ENCODE measurements at regions not wholly inside any gene's neighbourhood (a gene's known extent, or its start where the extent isn't known, plus 50 kb on each side); places are given as distances from the start of the nearest gene placed in this dataset.
"Not testable (repeated sequence)": the region's sequence is repeated elsewhere in the genome, so short reads cannot be mapped to it uniquely, and the experiment has no call there.

DNA sequence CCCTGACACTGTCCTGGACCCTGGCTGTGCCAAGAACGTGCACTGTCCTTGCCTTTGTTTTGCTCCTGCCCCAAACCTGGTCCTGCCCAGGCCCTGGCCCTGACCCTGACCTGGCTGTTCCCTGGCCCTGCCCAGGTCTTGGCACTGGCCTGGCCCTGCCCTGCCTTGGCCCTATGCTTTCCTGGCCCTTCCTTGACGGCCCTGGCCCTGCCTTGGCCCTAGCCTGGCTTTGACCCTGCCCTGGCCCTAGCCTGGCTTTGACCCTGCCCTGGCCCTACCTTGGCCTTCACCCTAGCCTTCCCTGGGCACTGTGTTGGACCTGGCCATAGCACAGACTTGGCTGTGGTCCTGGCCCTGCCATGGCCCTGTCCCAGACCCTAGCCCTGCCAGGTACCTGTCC is 252.9 kb downstream of the TP53TG3F start:
- ATAC-seq = not testable (repeated sequence)

DNA sequence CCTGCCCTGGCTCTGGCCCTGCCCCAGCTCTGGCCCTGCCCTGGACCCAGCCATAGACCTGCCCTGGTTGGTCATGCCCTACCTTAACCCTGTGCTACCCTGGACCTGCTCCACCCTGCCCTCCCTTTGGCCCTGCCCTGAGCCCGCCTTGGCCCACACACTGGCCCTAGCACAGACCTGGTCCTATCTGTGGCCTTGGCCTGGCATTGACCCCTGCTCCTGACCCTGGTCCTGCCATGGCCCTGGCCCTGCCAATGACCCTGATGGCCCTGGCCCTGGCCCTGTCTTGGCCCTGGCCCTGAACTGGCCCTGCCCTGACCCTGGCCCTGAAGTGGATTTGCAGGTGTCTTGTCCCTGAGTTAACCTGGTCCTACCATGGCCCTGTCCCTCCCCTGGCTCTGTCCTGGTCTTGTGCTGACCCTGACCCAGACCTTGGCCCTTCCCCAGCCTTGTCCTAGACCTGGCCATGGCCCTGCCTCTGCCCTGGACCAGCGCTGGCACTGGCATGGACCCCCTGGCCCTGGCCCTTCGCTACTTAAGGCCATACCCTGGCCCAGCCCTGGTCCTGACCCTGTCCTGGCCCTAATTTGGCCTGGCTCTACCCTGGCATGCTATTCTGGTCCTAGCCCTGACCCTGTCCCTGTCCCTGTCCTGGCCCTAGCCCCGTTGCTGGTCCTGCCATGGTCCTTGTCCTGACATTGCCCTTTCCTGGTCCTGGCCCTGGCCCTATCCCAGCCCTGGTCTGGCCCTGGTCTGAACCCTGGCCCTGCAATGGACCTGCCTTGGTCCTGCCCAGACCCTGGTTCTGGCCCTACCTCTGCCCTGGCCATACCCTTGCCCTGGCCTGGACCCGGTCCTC is 253.7 kb downstream of the TP53TG3F start:
- ATAC-seq = not testable (repeated sequence)

DNA sequence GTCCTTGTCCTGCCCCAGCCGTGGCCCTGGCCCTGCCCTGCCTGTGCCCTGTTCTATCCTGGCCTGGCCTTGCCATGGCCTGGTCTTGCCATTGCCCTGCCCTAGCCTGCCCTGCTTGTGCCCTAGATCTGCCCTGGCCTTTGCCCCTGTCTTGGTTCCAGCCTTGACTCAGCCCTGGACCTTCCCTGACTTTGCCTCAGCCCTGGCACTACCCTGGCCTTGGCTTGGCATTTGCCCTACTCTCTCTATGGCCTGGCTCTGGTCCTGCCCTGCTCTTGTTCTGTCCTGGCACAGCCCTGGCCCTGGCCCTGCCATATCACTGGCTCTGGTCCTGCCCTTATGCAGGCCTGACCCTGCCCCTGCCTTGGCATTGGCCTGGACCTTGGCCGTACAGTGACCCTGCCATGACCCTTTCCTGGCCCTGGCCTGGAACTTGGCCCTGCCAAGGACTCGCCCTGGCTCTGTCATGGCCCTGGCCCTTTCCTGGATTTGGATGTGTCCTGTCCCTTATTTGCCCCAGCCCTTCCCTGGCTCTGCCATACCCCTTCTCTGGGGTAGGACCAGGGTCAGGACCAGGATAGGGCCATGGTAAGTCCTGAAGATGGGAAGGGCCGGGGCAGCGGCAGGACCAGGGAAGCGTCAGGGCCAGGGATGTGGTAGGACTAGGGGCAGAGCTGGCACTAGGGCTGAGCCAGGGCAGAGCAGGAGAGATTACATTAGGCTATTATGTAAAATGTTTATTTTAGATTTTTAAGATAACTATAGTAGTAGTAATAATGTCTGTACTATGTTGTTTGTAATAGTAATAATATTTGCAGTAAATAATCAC is 254.5 kb downstream of the TP53TG3F start:
- ATAC-seq = not testable (repeated sequence)

DNA sequence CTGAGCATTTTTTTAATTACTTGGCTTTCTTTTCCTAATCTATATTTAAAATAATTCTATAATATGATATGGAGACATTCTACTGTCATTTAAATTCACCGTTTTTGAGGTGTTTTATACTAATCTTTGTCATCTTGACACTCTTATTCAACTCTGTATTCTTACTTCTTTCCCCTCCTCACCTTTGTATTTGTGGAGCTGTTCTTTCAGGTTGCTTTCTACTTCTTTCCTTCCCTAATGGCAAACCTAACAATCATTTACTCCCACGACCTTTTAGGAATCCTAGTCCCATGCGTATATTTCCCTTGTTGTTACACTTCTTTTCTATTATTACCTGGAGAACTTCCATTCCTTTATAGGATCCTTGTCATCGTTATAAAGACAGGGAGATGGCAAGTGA is 271.8 kb downstream of the TP53TG3F start:
- ATAC-seq = peak; percentile 25

DNA sequence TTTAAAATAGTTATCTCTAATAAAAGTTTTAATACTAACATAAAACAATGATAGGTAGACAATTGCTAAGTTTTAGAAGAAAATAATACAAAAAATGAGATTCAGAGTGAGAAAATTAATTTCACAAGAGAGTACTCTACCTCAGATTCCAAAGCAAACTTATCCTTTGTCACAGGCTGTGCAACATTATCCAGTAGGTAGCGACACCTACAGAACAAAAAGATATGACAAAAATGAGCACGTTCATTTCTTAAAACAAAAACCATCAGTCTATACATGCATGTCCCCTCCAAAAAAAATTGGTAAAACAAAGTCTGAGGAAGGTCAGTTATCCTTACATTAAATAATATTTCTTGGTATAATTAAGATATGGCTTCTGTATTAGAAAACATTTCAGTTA is 275.2 kb downstream of the TP53TG3F start:
- not testable (repeated sequence) for ATAC-seq

DNA sequence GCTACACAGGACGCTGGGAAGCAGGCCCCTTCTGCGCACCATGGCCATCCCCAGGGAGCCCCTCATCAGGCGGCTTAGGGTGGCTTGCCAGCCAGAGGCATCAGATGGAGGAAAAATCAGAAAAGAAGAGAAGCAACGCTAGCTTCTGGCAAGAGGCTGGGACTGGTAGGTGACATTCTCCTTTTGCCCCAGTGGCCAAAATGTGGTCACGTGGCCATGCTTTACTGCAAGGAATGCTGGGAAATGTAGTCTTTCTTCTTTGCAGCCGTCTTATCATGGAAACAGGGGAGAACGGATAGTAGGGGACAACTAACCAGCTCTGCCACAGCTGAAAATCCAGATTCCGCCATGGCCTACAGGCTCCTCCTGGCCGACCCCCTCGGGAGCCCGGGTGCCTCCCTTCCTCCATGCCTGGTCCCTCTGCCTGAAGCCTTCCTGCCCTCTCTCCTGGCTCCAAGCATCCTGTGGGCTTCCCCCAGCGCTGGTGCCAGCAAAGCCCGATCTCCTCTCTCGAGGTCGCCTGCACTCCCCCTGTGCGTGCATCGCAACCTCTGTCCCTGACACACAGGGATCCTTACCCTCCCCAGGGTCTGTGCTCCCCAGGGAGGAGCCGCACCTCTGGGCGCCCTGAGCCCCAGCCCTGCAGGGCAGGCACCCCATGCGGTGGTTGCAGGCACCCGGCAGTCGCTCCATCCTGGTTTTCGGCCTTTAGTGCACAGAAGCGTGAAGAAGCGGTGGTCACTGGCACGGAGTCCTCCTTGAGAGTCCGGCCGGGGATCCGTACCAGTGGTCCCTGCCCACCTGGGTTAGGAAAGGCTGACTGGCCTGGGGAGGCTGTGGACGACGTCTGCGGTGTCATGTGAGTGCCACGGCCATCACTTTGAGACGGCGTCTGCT is 307.7 kb downstream of the TP53TG3F start:
- ATAC-seq = not testable (repeated sequence)

DNA sequence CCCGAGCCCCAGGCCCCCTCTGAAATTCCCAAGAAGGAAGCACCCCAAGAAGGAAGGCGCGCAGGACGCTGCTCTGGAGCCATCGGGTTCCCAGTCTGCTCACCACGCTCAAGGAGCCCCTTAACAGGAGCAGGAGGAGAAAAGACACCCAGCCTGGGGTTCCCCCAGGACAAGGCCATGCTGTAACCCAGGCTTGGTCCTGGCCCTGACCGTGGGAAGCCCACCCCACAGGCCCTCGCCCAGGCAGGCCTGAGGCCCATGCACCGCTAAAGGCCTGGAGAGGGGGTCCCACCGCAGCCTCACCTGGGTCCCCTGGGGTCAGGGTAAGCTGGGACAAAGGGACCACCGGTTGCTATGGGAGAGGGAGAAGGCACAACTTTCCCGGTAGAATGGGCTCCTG is 309.3 kb downstream of the TP53TG3F start:
- not testable (repeated sequence) for ATAC-seq

DNA sequence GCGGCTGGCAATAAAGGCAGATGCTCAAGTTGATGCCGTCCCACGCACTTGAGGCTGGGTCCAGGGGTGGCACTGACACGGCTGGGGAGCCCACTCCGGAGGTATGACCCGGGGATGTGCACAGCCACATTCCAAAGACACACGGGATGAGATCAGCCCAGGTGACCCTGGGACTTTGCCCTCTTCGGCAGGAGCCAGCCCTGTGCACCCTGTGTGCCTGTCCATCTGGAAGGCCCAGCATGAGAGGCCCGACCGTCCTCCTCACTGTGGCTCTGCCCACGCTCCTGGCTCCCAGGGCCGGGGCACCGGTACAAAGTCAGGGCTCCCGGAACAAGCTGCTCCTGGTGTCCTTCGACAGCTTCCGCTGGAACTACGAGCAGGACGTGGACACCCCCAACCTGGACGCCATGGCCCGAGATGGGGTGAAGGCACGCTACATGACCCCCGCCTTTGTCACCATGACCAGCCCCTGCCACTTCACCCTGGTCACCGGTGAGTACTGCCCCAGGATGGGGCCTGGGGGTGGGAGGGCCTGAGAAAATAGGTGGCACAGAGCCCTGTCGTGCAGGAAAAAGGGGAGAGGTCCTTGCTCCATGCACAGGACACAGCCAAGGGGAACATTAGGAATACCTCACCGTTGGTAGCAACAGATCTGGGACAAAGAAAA is 309.9 kb downstream of the TP53TG3F start:
- ATAC-seq = not testable (repeated sequence)

DNA sequence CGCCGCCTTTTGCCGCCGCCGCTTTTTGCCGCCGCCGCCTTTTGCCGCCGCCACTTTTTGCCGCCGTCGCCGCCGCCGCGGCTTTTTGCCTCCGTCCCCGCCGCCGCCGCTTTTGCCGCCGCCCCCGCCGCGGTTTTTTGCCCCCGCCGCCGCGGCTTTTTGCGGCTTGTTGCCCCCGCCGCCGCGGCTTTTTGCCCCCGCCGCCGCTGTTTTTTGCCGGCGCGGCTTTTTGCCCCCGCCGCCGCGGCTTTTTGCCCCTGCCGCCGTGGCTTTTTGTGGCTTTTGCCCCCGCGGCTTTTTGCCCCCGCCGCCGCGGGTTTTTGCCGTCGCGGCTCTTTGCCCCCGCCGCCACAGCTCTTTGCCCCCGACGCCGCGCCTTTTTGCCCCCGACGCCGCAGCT is 311.1 kb downstream of the TP53TG3F start:
- ATAC-seq = not testable (repeated sequence)

DNA sequence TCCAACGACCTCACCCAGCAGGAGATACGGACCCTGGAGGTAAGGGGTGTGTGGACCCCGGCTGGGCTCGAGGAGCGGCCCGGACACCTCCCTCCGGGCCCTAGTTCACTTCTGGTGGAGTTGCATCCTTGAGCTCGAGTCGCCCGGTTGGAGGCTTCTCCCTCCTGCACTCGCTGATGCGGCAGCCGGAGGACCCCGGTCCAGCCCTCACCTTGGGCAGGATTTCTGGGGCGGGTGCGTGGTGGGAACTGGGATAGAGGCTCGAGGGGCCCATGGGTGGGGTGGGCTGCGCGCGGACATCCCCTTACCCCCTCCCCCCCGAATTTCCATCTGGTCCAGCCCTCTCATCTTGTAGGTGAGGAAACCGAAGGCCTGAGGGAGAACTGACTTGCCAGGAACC is 311.8 kb downstream of the TP53TG3F start:
- ATAC-seq = not testable (repeated sequence)

DNA sequence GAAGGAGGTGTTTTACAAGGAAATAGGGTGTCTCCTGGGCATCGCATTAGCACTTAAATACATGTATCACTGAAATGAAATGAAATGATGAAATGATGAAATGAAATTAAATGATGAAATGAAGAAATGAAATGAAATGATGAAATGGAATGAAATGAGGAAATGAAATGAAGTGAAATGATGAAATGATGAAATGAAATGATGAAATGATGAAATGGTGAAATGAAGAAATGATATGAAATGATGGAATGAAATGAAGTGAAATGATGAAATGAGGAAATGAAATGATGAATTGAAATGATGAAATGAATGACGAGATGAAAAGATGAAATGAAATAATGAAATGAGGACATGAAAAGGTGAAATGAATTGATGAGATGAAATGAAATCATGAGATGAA is 314.6 kb downstream of the TP53TG3F start:
- not testable (repeated sequence) for ATAC-seq

DNA sequence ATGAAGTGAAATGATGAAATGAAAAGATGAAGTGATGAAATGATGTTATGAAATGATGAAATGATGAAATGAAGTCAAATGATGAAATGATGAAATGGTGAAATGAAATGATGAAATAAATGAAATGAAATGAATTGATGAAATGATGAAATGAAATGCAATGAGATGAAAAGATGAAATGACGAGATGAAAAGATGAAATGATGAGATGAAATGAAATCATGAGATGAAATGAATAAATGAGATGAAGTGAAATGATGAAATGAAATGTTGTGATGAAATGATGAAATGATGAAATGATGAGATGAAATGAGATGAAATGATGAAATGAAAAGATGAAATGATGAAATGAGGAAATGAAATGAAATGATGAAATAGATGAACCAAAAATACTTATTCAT is 315.3 kb downstream of the TP53TG3F start:
- not testable (repeated sequence) for ATAC-seq

DNA sequence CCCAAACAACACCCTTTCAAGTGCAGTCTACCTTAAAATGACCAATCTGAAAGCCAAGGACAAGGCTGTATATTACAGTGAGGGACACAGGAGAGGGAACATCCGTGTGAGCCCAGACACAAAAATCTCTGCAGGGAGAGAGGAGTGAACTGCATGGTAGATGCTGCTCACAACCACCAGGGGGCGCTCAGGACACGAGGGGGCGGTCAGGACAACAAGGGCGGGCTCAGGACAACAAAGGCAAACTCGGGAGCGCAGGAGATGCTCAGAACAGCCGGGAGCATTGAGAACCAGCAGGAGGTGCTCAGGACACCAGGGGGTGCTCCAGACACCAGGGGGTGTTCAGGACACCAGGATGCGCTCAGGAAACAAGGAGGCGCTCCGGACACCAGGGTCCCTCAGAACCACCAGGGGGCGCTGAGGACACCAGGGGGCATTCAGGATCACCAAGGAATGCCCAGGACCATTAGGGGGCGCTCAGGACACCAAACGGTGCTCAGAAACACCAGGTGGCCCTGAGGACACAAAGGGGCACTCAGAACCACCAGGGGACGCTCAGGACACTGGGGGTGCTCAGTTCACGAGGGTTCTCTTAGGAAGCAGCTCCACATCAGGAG is 357.0 kb downstream of the TP53TG3F start:
- not testable (repeated sequence) for ATAC-seq

DNA sequence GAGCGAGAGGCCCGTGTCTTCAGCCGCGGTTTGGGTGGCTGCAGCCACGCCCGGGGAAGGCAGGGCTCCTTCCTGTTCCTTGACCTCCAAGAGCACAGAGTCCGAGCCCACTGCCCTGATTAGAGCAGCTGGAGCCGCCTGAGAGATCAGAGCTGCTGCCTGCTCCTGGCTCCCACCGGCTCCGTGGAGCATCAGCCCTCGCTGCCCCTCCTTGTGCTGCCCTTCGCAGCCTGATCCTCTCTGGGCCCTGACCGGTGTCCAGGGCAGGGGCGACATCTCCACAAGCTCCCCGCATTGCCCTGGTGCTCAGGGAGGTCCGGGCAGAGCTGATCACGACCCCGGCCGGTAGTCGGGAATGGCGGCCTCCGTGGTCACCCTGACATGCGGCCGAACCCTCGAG is 365.3 kb downstream of the TP53TG3F start:
- not testable (repeated sequence) for ATAC-seq

DNA sequence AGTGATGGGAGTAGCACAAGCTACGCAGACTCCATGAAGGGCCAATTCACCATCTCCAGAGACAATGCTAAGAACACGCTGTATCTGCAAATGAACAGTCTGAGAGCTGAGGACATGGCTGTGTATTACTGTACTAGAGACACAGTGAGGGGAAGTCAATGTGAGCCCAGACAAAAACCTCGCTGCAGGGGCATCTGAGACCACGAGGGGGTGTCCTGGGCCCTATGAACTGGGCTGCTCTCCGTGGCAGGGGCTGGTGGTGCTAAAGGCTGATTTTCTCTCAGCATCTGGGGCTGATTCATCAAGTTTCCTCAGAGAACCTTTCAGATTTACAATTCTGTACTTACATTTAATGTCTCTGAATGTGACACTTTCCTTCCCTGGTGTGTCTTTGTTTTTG is 368.1 kb downstream of the TP53TG3F start:
- ATAC-seq = not testable (repeated sequence)

DNA sequence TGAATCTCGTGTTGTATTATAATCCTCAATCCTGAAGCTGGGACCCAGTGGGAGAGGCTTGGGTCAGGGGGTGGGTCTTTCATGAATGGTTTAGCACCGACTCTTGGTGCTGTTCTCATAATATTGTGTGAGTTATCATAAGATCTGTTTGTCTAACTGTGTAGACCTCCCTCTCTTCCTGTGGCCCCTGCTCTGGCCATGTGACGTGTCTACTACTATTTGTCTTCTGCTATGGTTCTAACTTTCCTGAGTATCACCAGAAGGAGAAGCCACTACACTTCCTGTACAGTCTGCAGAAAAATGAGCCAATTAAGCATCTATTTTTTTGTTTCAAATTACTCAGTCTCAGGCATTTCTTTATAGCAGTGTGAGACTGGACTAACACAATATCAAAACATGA is 379.7 kb downstream of the TP53TG3F start:
- ATAC-seq = not testable (repeated sequence)

DNA sequence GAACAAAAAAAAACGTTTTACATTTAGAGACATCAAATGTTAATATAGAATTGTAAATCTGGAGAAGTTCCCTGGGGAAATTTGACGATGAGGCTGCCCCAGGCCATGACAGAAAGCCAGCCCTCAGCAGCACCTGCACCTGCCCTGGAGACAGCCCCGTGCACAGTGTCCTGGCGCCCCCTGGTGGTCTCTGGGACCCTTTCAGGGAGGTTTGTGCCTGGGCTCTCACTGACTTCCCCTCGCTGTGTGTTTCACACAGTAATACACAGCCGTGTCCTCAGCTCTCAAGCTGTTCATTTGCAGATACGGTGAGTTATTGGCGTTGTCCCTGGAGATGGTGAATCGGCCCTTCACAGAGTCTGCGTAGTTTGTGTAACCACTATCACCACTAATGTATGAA is 385.1 kb downstream of the TP53TG3F start:
- ATAC-seq = not testable (repeated sequence)

Data from esophagus mucosa (tissue), 1 donor.